Pancreas (tissue), 10 donors: ENCODE measurements at regions not wholly inside any gene's neighbourhood (a gene's known extent, or its start where the extent isn't known, plus 50 kb on each side); places are given as distances from the start of the nearest gene placed in this dataset.

Experiments used
- ATAC-seq, 4 donors: fragments of 200-7000 bp; cut with Tn5 transposase; one replicate each; pipeline versions ENCODE4 v1.8.0 to v1.9.1; 2020; ENCODE audit warnings: mild to moderate bottlenecking in 4 of 4, moderate library complexity in 4 of 4
- DNase-seq, 6 donors: peaks; one replicate each; pipeline ENCODE4 v3.0.0-alpha.2; 2020
- FAIRE-seq: peaks from 2 replicates; lab custom pipeline; 2012; peaks lifted over from hg19 to GRCh38; lab: Jason Lieb, UNC
- H3K27ac ChIP-seq, 4 donors: fragments of 200-600 bp; sonication (generic); 1 replicate in 3 of 4; 2 replicates in 1 of 4; pipeline versions ENCODE4 v1.5.0 to v1.8.0; 2020
- H3K27me3 ChIP-seq, 4 donors: fragments of 200-600 bp; one replicate each; pipeline ENCODE4 v1.8.0; 2021
- H3K36me3 ChIP-seq, 3 donors: fragments of 200-600 bp; sonication (generic) in 1 of 3; one replicate each; pipeline versions ENCODE4 v1.5.0 to v1.8.0; 2020 to 2021
- H3K4me1 ChIP-seq, 3 donors: fragments of 200-600 bp; one replicate each; pipeline ENCODE4 v1.8.0; 2021
- H3K4me3 ChIP-seq, 4 donors: fragments of 200-600 bp; sonication (generic) in 2 of 4; one replicate each; pipeline versions ENCODE4 v1.5.0 to v1.8.0; 2020 to 2021
- H3K9me3 ChIP-seq, 4 donors: fragments of 200-600 bp; one replicate each; pipeline ENCODE4 v1.8.0; 2021
- CTCF ChIP-seq, 4 donors: fragments of 200-600 bp; sonication (generic) in 3 of 4; IDR thresholded peaks; one replicate each; pipeline versions ENCODE4 v1.5.0 to v1.8.0; 2021; ENCODE audit warnings: antibody characterized with exemption in 4 of 4
- WGBS, 2 donors: extraction: QIAGEN DNeasy Blood & Tissue Kit; methylation state at CpG; one replicate each; pipeline ENCODE4 v1.1.7; 2013; 5-methylcytosine and 5-hydroxymethylcytosine counted together
- intact Hi-C, 3 donors: fragments of 100-400 bp; cut with DNase I; formaldehyde crosslinking; loops; one replicate each; pipeline versions ENCODE4 v1.11.1 to v1.14.2; 2022
- donor health status: healthy with polysubstance abuse.
- donor health status: DM: no; HTN: no; CAD: no; lungs with moderate emphysema.
- donor health status: DM: no; HTN: no; CAD: no.
- donor health status: control.
- donor health status: control.
- donor health status: Bipolar disorder and iron deficiency.
- donor health status: DM: yes; HTN: yes; CAD: no.
- donor health status: DM: no; HTN: no; CAD: no.
- donor health status: DM: no; HTN: no; CAD: no.
- donor health status: DM: yes; HTN: yes; CAD: no.

GRCh38 chr17:83151056-83151441 is 71.6 kb downstream of the METRNL start:
- FAIRE-seq (no peak), ATAC-seq (no peak), DNase-seq (no peak)
- WGBS, 2 donors, result 77 to 82% methylated on average over 16 of the region's 16 CpGs
- H3K36me3 ChIP-seq, result no peaks in the 10 kb centered on the region
- no peaks in the 10 kb centered on the region for H3K4me1 ChIP-seq
- intact Hi-C loops, result no loop called here
- no peaks in the 10 kb centered on the region for H3K27me3 ChIP-seq
- H3K9me3 ChIP-seq, result no peaks in the 10 kb centered on the region
- no peak overlapping the region for H3K27ac ChIP-seq
- no peak overlapping the region for H3K4me3 ChIP-seq
- no peak for TF ChIP-seq CTCF (IDR thresholded peaks at IDR 0.05)

GRCh38 chr17:83151442-83152226 is 72.2 kb downstream of the METRNL start:
- no peak overlapping the region for H3K4me3 ChIP-seq
- intact Hi-C loops, result no loop called here
- H3K36me3 ChIP-seq, result no peaks in the 10 kb centered on the region
- no peak overlapping the region for H3K27ac ChIP-seq
- no peaks in the 10 kb centered on the region for H3K4me1 ChIP-seq
- TF ChIP-seq CTCF (IDR thresholded peaks at IDR 0.05), result no peak
- H3K9me3 ChIP-seq, result no peaks in the 10 kb centered on the region
- DNase-seq, result no peak
- ATAC-seq, result peak in 1 of 4 donors; percentile 21
- WGBS, 2 donors, result 50 to 54% methylated on average over 32 of the region's 32 CpGs
- FAIRE-seq, result no peak
- no peaks in the 10 kb centered on the region for H3K27me3 ChIP-seq

GRCh38 chr17:83152227-83152744 is 72.9 kb downstream of the METRNL start:
- H3K27ac ChIP-seq, result no peak overlapping the region
- no peak for TF ChIP-seq CTCF (IDR thresholded peaks at IDR 0.05)
- no peak overlapping the region for H3K4me3 ChIP-seq
- WGBS, 2 donors, result 72 to 76% methylated on average over 31 of the region's 31 CpGs
- DNase-seq (no peak), ATAC-seq (no peak), FAIRE-seq (no peak)
- intact Hi-C loops, result no loop called here
- H3K4me1 ChIP-seq, result no peaks in the 10 kb centered on the region
- no peaks in the 10 kb centered on the region for H3K27me3 ChIP-seq
- H3K9me3 ChIP-seq, result no peaks in the 10 kb centered on the region
- H3K36me3 ChIP-seq, result no peaks in the 10 kb centered on the region

- WGBS, 2 donors, result 81 to 87% methylated on average over 60 to 64 of the region's 64 CpGs
- peak in 2 of 4 donors; percentile 54 to 55 for ATAC-seq
- Histone ChIP-seq H3K4me3 (no peak overlapping the region), H3K27ac (no peak overlapping the region), H3K36me3 (no peaks in the 10 kb centered on the region), H3K4me1 (no peaks in the 10 kb centered on the region), H3K9me3 (no peaks in the 10 kb centered on the region), H3K27me3 (no peaks in the 10 kb centered on the region)
- no peak for DNase-seq
- no peak for FAIRE-seq
- intact Hi-C loops, result no loop called here
- no peak for TF ChIP-seq CTCF (IDR thresholded peaks at IDR 0.05)
Observed at GRCh38 chr17:83152745-83153611, 73.6 kb downstream of the METRNL start.
